Small intestine (tissue), 7 donors: ENCODE measurements at regions not wholly inside any gene's neighbourhood (a gene's known extent, or its start where the extent isn't known, plus 50 kb on each side); places are given as distances from the start of the nearest gene placed in this dataset.

ENCODE experiments used
- DNase-seq, 2 donors: peaks; one replicate each; pipeline versions ENCODE4 v3.0.0 to v3.0.0-alpha.2; 2013
- FAIRE-seq: peaks from 2 replicates; lab custom pipeline; 2012; peaks lifted over from hg19 to GRCh38; lab: Jason Lieb, UNC
- H3K27ac ChIP-seq, 3 donors: one replicate each; pipeline ENCODE4 v1.5.1; 2013; ENCODE audit warnings: low read length in 2 of 3, mild to moderate bottlenecking in 2 of 3, control low read depth in 1 of 3, inconsistent platforms in 1 of 3, low read depth in 1 of 3, moderate library complexity in 1 of 3
- H3K27me3 ChIP-seq, 3 donors: one replicate each; pipeline ENCODE4 v1.6.1; 2013; ENCODE audit warnings: low read length in 3 of 3, inconsistent platforms in 1 of 3; ENCODE audit not compliant: control insufficient read depth in 3 of 3, insufficient read depth in 3 of 3
- H3K36me3 ChIP-seq, 3 donors: one replicate each; pipeline ENCODE4 v1.6.1; 2013; ENCODE audit warnings: low read length in 3 of 3, inconsistent platforms in 1 of 3, low read depth in 1 of 3, mild to moderate bottlenecking in 1 of 3, moderate library complexity in 1 of 3; ENCODE audit not compliant: control insufficient read depth in 3 of 3, insufficient read depth in 2 of 3
- H3K4me1 ChIP-seq, 3 donors: one replicate each; pipeline ENCODE4 v1.6.1; 2013; ENCODE audit warnings: low read length in 2 of 3, inconsistent platforms in 1 of 3, low read depth in 1 of 3, mild to moderate bottlenecking in 1 of 3, moderate library complexity in 1 of 3; ENCODE audit not compliant: control insufficient read depth in 3 of 3, insufficient read depth in 2 of 3
- H3K4me3 ChIP-seq, 3 donors: one replicate each; pipeline ENCODE4 v1.5.1; 2013; ENCODE audit warnings: low read length in 3 of 3, control low read depth in 1 of 3, inconsistent platforms in 1 of 3, low read depth in 1 of 3, mild to moderate bottlenecking in 1 of 3, moderate library complexity in 1 of 3
- H3K9me3 ChIP-seq, 2 donors: one replicate each; pipeline ENCODE4 v1.6.1; 2013; ENCODE audit warnings: low read depth in 1 of 2, low read length in 1 of 2; ENCODE audit not compliant: control insufficient read depth in 2 of 2, insufficient read depth in 1 of 2
- WGBS, 3 donors: extraction: QIAGEN DNeasy Blood & Tissue Kit; methylation state at CpG; one replicate each; pipeline ENCODE4 v1.1.7; 2013; 5-methylcytosine and 5-hydroxymethylcytosine counted together
- donor health status: healthy with polysubstance abuse.
- donor health status: control.
- donor health status: control.
- donor health status: Bipolar disorder and iron deficiency.
- donor health status: healthy.

DNA sequence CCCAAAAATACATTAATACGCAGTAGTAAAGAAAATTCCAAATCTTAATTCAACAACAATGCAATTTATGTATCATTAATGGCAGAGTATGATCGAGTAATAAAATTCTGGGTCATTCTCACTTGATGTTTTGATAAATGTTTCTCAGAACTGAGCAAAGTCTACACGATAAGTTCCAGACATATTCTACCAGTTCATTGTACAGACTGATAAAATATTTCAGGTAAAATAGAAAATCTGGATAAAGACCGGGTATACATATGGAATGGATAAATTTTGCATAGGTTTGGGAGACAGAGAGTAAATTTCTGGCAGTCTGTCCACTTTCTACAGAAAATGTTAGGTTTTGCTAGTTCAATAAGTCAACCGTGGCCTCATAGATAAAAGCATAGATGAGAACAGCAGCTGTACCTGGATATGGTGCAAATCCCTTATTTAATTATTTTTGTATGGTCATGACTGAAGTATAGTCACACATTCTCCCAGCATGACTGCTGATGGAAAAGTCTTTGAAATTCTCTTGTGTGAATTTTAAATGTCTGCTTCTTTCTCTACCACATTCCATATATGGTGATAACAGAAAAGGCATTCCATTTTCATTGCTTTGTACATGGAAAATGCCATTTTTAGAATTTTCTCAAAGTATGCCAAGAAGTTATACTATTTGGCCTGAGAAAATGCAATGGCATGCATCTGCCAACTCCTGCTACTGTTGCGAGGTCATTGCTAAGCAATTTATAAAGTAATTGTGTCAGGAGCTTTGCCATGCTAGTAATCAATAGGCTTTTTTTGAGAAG is 301.9 kb upstream of the ARSJ start:
- Histone ChIP-seq H3K36me3 (no peaks in the 10 kb centered on the region), H3K4me3 (no peak overlapping the region), H3K9me3 (peaks cover 0 to 3% of the 10 kb centered on the region in 2 donors), H3K27me3 (no peaks in the 10 kb centered on the region), H3K27ac (peak overlapping the region in 1 of 3 donors; percentile 75), H3K4me1 (peaks cover 0 to 18% (median 0%) of the 10 kb centered on the region in 3 donors)
- DNase-seq (peak; percentile 41 to 73), FAIRE-seq (no peak)
- WGBS, 3 donors: 32 to 62% (median 48%) methylated on average over 6 of the region's 6 CpGs

DNA sequence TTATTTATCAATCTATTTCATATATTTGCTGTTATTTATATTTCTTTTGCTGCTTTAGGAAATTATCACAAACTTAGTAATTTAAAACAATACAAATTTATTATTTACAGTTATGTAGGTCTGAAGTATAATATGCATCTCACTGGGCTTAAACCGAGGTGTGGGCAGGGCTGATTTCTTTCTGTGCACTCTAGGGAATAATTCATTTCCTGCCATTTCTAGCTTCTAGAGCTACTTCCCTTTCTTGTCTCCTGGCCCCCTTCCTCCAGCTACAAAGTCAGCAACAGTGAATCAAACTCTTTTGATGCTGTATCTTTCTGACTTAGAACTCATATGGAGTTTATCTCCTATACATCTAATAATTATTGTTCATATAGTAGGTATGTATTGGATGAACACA is 303.5 kb upstream of the ARSJ start:
- no peak overlapping the region for H3K4me3 ChIP-seq
- FAIRE-seq (no peak), DNase-seq (no peak)
- peaks cover 0 to 17% of the 10 kb centered on the region in 2 donors for H3K9me3 ChIP-seq
- H3K27ac ChIP-seq: no peak overlapping the region
- H3K4me1 ChIP-seq: peaks cover 0 to 23% (median 0%) of the 10 kb centered on the region in 3 donors
- no peaks in the 10 kb centered on the region for H3K36me3 ChIP-seq
- H3K27me3 ChIP-seq: no peaks in the 10 kb centered on the region
- WGBS, 3 donors: 55 to 68% (median 58%) methylated on average over 1 of the region's 1 CpG

DNA sequence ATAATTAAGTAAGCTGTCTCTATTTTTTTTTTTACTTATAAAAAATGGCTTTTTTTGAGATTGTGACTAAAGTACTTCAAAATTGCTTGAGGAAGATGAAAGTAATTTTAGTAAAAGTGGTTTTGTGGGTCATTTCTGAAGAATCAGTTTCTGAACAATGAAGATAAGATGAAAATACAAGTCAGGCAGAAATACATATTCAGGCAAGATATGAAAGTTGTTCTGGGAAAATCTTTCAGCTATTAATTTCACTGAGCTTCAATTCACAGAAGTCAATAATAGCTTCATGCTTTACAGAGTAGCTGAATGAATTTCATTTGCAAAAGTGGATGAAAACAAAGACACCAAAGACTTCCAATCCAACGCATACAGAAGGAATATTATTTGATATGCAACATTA is 305.2 kb upstream of the ARSJ start:
- no peak for DNase-seq
- Histone ChIP-seq H3K4me1 (peaks cover 0 to 23% (median 0%) of the 10 kb centered on the region in 3 donors), H3K4me3 (no peak overlapping the region), H3K9me3 (peaks cover 0 to 21% of the 10 kb centered on the region in 2 donors), H3K36me3 (no peaks in the 10 kb centered on the region), H3K27ac (no peak overlapping the region), H3K27me3 (no peaks in the 10 kb centered on the region)
- no peak for FAIRE-seq
- WGBS, 3 donors: 92 to 100% (median 92%) methylated on average over 1 of the region's 1 CpG

DNA sequence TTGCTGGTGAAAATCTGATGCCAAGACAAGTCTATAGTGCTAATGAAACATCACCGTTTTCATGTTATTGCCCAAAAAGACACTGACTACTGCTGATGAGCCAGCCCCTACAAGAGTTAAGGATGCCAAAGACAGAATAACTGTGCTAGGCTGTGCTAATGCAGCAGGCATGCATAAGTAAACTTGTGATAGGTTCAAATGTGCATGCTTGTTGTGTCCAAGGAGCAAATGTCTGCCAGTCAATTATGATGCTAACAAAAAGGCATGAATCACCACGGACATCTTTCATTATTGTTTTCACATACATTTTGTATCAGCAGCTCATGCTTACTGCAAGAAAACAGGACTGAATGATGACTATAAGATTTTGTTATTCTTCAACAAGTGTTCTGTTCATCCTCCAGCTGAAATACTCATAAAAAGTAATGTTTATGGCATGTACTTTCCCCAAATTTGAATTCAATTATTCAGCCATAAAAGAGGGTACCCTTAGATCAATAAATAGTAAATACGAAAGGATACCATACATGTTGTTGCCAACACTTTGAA is 306.9 kb upstream of the ARSJ start:
- 84 to 89% (median 89%) methylated on average over 3 of the region's 3 CpGs for WGBS, 3 donors
- H3K27me3 ChIP-seq: no peaks in the 10 kb centered on the region

DNA sequence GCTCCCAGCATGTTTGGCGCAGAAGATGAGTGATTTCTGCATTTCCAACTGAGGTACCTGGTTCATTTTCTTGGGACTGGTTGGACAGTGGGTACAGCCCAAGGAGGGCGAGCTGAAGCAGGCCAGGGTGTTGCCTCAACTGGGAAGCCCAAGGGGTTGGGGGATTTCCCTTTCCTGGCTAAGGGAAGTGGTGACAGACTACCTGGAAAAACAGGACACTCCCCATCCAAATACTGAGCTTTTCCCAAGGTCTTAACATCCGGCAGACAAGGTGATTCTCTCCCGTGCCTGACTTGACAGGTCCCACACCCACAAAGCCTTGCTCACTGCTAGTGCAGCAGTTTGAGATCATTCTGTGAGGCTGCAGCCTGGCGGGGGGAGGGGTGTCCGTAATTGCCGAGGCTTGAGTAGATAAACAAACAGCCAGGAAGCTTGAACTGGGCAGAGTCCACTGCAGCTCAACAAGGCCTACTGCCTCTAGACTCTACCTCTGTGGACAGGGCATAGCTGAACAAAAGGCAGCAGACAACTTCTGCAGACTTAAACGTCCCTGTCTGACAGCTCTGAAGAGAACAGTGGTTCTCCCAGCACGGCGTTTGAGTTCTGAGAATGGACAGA is 307.7 kb upstream of the ARSJ start:
- Histone ChIP-seq H3K4me3 (no peak overlapping the region), H3K9me3 (peaks cover 0 to 21% of the 10 kb centered on the region in 2 donors), H3K36me3 (no peaks in the 10 kb centered on the region), H3K4me1 (peaks cover 0 to 6% (median 0%) of the 10 kb centered on the region in 3 donors), H3K27ac (peak overlapping the region in 2 of 3 donors; percentile 35 to 39), H3K27me3 (no peaks in the 10 kb centered on the region)
- WGBS, 3 donors: 39 to 67% (median 57%) methylated on average over 10 of the region's 10 CpGs
- DNase-seq (peak; percentile 79 to 91), FAIRE-seq (no peak)

More for the DNA sequence above, 306.9 kb upstream of the ARSJ start:
- H3K4me1 ChIP-seq: peaks cover 0 to 13% (median 0%) of the 10 kb centered on the region in 3 donors
- DNase-seq: no peak
- no peaks in the 10 kb centered on the region for H3K36me3 ChIP-seq
- H3K4me3 ChIP-seq: no peak overlapping the region
- H3K27ac ChIP-seq: peak overlapping the region in 1 of 3 donors; percentile 39
- FAIRE-seq: no peak
- peaks cover 0 to 21% of the 10 kb centered on the region in 2 donors for H3K9me3 ChIP-seq

DNA sequence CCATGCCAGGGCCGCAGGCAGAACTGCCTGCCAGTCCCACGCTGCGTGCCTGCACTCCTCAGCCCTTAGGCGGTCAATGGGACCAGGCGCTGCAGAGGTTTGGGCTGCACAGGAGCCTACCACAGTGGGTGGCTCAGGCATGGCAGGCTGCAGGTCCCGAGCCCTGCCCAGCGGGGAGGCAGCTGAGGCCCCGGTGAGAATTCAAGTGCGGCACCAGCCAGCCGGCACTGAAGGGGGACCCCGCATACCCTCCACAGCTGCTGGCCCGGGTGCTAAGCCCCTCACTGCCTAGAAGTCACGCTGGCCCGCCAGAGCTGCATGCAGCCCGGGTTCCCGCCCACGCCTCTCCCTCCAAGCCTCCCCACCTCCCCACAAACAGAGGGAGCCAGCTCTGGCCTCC is 302.5 kb upstream of the UGT8 start:
- H3K9me3 ChIP-seq: peaks cover 0 to 10% of the 10 kb centered on the region in 2 donors
- 94% methylated on average over 16 to 17 of the region's 17 CpGs for WGBS, 3 donors
- no peaks in the 10 kb centered on the region for H3K4me1 ChIP-seq
- FAIRE-seq (no peak), DNase-seq (no peak)
- no peak overlapping the region for H3K4me3 ChIP-seq
- H3K27me3 ChIP-seq: no peaks in the 10 kb centered on the region
- H3K27ac ChIP-seq: no peak overlapping the region
- no peaks in the 10 kb centered on the region for H3K36me3 ChIP-seq

DNA sequence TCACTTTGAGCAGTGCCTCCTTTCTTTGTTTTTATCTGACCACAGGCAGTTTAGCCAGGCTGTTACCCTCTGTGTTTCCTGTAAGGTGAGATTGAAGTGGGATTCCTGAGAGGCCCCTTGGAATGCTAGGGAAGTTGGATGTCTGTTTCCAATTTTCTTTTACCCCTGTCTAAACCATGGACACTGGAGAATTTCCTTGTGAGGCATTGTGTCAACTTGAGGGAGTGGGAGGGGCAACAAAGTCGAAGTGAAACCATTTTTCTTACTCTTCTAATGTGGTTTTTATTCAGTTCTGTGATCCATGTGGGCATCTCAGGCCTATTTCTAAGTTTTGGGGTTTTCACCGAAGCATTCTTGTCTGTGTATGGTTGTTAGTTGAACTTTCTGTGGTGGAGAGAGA is 296.1 kb upstream of the UGT8 start:
- FAIRE-seq (no peak), DNase-seq (no peak)
- WGBS, 3 donors: 61 to 71% (median 67%) methylated on average over 2 of the region's 2 CpGs
- Histone ChIP-seq H3K27me3 (no peaks in the 10 kb centered on the region), H3K9me3 (peaks cover 0 to 3% of the 10 kb centered on the region in 2 donors), H3K27ac (no peak overlapping the region), H3K4me1 (no peaks in the 10 kb centered on the region), H3K4me3 (no peak overlapping the region), H3K36me3 (no peaks in the 10 kb centered on the region)

DNA sequence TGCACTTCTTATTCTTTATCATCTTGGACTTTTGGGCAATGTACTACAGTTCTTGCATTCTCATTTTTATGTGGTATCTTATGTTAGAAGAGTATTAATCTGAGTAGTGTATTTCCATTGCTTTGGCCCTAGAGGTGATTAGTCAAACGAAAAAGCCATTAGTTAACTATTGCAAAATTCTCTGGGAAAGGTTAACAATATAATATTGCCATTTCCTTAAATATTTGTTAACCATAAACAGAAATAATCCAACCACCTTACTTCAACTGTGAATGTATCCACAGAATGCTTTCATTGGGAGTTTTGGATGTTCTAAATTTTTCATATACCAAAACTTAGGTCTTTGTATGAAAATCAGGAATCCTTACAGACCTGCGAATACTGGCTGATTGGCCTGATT is 294.6 kb upstream of the UGT8 start:
- Histone ChIP-seq H3K27me3 (no peaks in the 10 kb centered on the region), H3K27ac (no peak overlapping the region), H3K4me1 (no peaks in the 10 kb centered on the region), H3K9me3 (peaks cover 0 to 3% of the 10 kb centered on the region in 2 donors), H3K36me3 (no peaks in the 10 kb centered on the region), H3K4me3 (no peak overlapping the region)
- DNase-seq (no peak), FAIRE-seq (no peak)
- 50 to 70% (median 55%) methylated on average over 2 of the region's 2 CpGs for WGBS, 3 donors
